ENCODE measurements at regions not wholly inside any gene's neighbourhood (a gene's known extent, or its start where the extent isn't known, plus 50 kb on each side); places are given as distances from the start of the nearest gene placed in this dataset.

DNA sequence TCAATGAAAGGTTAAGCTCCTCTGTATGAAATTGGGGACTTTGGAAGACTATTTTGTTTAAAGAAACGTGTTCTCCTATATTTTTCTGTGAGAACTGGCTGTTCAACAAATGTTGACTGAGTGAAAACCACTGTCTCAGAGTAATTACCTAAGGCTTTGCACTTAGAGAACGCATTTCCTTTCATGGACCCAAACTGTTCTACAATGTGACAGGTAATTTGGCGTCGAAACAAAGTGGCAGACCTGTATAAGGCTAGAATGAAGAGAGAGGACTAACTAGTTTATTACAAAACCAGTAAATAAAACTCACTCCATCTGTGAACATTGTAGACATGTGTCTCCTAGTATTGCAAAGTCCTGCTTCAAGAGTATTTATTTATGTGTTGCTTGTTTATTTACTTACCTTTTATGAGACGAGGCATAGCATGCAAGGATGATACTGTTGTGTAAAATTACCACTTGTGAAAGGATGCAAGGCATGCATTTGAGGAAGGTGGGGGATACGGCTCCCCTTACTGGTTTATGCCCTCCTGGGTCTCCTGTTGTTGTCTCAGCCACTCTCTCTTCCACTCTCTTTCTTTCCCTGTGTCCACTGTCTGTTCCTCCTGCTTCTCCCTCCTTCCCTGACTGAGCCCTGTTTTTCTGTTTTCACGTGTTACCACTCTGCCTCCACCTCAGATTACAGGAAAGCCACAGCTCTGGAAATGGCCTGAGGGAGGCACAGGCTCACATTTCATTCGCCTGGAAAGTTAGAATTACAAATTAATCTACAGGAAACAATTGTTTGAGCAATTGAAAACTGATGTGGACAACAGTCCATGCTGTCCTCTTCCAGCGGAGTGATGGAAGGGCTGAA lies 444.0 kb upstream of the ZNF608 start:
- in situ Hi-C loops (cut with MboI; ENCODE audit: low pct_ligation_motif_present in 1 of 4, low pct_unique_long_range_greater_than_20kb in 1 of 4, low sequenced_read_pairs in 3 of 4), result no loop called here
- Histone ChIP-seq H3K36me3 (no peaks in the 10 kb centered on the region), H3K4me3 (no peak overlapping the region), H3K4me1 (no peaks in the 10 kb centered on the region), H3K27me3 (no peaks in the 10 kb centered on the region), H3K27ac (no peak overlapping the region), H3K9me3 (no peaks in the 10 kb centered on the region)
- WGBS, 2 donors (ENCODE audit: low coverage in 1 of 2), result 80 to 81% methylated on average over 7 to 9 of the region's 9 CpGs
- intact Hi-C loops (cut with DNase I; ENCODE audit: low total_unique reads), result no loop called here
- no peak for DNase-seq
- TF ChIP-seq, protein P1, sequence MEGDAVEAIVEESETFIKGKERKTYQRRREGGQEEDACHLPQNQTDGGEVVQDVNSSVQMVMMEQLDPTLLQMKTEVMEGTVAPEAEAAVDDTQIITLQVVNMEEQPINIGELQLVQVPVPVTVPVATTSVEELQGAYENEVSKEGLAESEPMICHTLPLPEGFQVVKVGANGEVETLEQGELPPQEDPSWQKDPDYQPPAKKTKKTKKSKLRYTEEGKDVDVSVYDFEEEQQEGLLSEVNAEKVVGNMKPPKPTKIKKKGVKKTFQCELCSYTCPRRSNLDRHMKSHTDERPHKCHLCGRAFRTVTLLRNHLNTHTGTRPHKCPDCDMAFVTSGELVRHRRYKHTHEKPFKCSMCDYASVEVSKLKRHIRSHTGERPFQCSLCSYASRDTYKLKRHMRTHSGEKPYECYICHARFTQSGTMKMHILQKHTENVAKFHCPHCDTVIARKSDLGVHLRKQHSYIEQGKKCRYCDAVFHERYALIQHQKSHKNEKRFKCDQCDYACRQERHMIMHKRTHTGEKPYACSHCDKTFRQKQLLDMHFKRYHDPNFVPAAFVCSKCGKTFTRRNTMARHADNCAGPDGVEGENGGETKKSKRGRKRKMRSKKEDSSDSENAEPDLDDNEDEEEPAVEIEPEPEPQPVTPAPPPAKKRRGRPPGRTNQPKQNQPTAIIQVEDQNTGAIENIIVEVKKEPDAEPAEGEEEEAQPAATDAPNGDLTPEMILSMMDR (IDR thresholded peaks at IDR 0.05), result no peak
- TF ChIP-seq POLR2AphosphoS5 (IDR thresholded peaks at IDR 0.05) (no peak), EP300 (IDR thresholded peaks at IDR 0.05; ENCODE audit: low read depth) (no peak), POLR2A (IDR thresholded peaks at IDR 0.05) (no peak)

DNA sequence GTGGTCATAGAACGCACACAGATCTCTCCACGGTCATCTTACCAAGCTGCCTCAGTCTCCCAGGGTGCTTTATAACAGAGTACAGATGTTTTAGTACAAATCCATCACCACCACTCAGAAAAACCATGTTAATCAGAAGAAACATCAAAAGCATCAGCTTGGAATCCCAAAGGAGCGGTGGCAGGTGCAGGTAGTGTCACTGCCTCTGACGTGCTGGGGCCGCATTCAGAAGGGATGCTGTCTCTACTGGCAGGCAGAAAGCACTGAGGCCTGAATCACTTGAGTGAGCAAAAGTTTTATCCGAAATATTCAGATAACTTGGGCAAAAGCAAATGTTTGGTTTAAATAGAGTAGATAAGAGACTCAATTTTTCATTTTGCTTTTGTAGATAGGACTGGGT lies 448.4 kb upstream of the ZNF608 start:
- H3K9me3 ChIP-seq, result no peaks in the 10 kb centered on the region
- peaks cover 6 to 22% (median 8%) of the 10 kb centered on the region in 4 donors for H3K4me1 ChIP-seq
- no peaks in the 10 kb centered on the region for H3K36me3 ChIP-seq
- H3K27ac ChIP-seq, result no peak overlapping the region
- TF ChIP-seq, protein P1 (IDR thresholded peaks at IDR 0.05), result no peak
- in situ Hi-C loops (cut with MboI; ENCODE audit: low pct_ligation_motif_present in 1 of 4, low pct_unique_long_range_greater_than_20kb in 1 of 4, low sequenced_read_pairs in 3 of 4) (no loop called here), intact Hi-C loops (cut with DNase I; ENCODE audit: low total_unique reads) (no loop called here)
- no peak overlapping the region for H3K4me3 ChIP-seq
- WGBS, 2 donors (ENCODE audit: low coverage in 1 of 2), result 81 to 95% methylated on average over 6 of the region's 6 CpGs
- no peak for DNase-seq
- no peaks in the 10 kb centered on the region for H3K27me3 ChIP-seq

DNA sequence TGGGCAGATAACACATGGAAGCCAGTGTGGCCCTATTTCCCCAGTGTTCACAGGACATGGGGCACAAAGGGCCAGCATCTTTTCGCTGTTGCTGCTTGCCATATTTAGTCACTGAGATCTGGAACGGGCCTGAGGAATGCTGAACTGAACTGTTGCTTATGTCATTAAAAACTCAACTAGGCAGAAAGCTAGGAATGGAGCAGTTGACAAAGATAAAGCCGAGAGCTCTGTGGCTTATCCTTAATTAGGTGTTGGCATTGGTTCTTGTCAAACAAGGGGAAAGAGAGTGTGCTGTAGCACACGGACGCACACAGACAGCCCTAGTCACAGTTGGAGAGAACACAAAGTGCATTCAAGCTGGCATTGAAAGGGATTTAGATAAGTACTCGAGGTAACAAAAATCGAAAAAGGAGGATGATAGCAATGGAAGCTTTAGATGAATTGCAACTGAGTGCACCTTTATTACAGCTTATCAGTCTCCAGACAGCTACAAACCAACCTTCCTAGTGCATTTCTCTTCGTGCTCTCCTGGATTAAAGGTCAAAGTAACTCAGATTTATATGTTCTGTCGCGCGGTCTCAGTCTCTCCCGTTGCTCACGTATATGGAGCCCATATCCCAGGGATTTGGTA lies 450.2 kb upstream of the ZNF608 start:
- H3K4me3 ChIP-seq, result no peak overlapping the region
- DNase-seq, result no peak
- H3K9me3 ChIP-seq, result no peaks in the 10 kb centered on the region
- H3K4me1 ChIP-seq, result peaks cover 6 to 22% (median 10%) of the 10 kb centered on the region in 4 donors
- WGBS, 2 donors (ENCODE audit: low coverage in 1 of 2), result 51 to 61% methylated on average over 12 to 13 of the region's 13 CpGs
- TF ChIP-seq EP300 (IDR thresholded peaks at IDR 0.05; ENCODE audit: low read depth) (no peak), POLR2AphosphoS5 (IDR thresholded peaks at IDR 0.05) (no peak), POLR2A (IDR thresholded peaks at IDR 0.05) (no peak)
- TF ChIP-seq, protein P1 (IDR thresholded peaks at IDR 0.05), result no peak
- in situ Hi-C loops (cut with MboI; ENCODE audit: low pct_ligation_motif_present in 1 of 4, low pct_unique_long_range_greater_than_20kb in 1 of 4, low sequenced_read_pairs in 3 of 4) (no loop called here), intact Hi-C loops (cut with DNase I; ENCODE audit: low total_unique reads) (no loop called here)
- H3K27ac ChIP-seq, result no peak overlapping the region
- no peaks in the 10 kb centered on the region for H3K27me3 ChIP-seq
- no peaks in the 10 kb centered on the region for H3K36me3 ChIP-seq

DNA sequence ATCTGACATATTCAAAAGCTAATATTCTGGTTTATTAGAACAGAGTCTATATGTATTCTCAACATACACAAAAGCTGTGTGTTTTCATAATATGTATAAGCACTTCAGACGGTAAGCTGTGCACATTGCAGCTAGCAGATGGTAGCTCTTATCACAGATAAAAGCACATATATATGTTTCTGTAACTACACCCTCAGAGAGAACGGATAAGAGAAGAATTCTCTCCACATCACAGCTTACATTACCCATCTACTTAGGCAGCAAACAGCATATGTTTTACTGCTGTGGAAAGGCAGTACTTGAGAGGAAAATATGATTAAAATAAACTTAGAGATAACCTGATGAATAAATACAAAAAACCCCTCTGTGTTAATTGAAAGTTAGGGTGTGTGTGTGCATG lies 450.9 kb upstream of the ZNF608 start:
- in situ Hi-C loops (cut with MboI; ENCODE audit: low pct_ligation_motif_present in 1 of 4, low pct_unique_long_range_greater_than_20kb in 1 of 4, low sequenced_read_pairs in 3 of 4), result no loop called here
- Histone ChIP-seq H3K36me3 (no peaks in the 10 kb centered on the region), H3K4me3 (no peak overlapping the region), H3K9me3 (no peaks in the 10 kb centered on the region), H3K27ac (no peak overlapping the region), H3K27me3 (no peaks in the 10 kb centered on the region), H3K4me1 (peaks cover 6 to 22% (median 10%) of the 10 kb centered on the region in 4 donors)
- WGBS, 2 donors (ENCODE audit: low coverage in 1 of 2), result 58 to 70% methylated on average over 2 of the region's 2 CpGs
- no peak for DNase-seq
- TF ChIP-seq POLR2A (IDR thresholded peaks at IDR 0.05), result no peak
- TF ChIP-seq, protein P1 (IDR thresholded peaks at IDR 0.05), result no peak
- TF ChIP-seq POLR2AphosphoS5 (IDR thresholded peaks at IDR 0.05), result no peak
- TF ChIP-seq EP300 (IDR thresholded peaks at IDR 0.05; ENCODE audit: low read depth), result no peak
- intact Hi-C loops (cut with DNase I; ENCODE audit: low total_unique reads), result no loop called here
